Heart right ventricle (tissue), 16 donors: ENCODE measurements at regions not wholly inside any gene's neighbourhood (a gene's known extent, or its start where the extent isn't known, plus 50 kb on each side); places are given as distances from the start of the nearest gene placed in this dataset.

ENCODE experiments used
- ATAC-seq, 8 donors: fragments of 200-7000 bp; cut with Tn5 transposase; one replicate each; pipeline ENCODE4 v1.9.1; 2020; ENCODE audit warnings: mild to moderate bottlenecking in 8 of 8, moderate library complexity in 8 of 8, moderate number of reproducible peaks in 1 of 8
- DNase-seq, 2 donors: peaks; one replicate each; pipeline ENCODE4 v3.0.0-alpha.2; 2020
- H3K27ac ChIP-seq, 10 donors: fragments of 200-600 bp; sonication (generic) in 2 of 10; one replicate each; pipeline versions ENCODE4 v1.5.0 to v1.8.0; 2020 to 2022; ENCODE audit warnings: mild to moderate bottlenecking in 3 of 10
- H3K27me3 ChIP-seq, 7 donors: fragments of 200-600 bp; one replicate each; pipeline ENCODE4 v1.8.0; 2021 to 2022; ENCODE audit warnings: mild to moderate bottlenecking in 2 of 7
- H3K36me3 ChIP-seq, 9 donors: fragments of 200-600 bp; sonication (generic) in 1 of 9; one replicate each; pipeline versions ENCODE4 v1.5.0 to v1.8.0; 2020 to 2022; ENCODE audit warnings: mild to moderate bottlenecking in 2 of 9
- H3K4me1 ChIP-seq, 9 donors: fragments of 200-600 bp; sonication (generic) in 1 of 9; one replicate each; pipeline versions ENCODE4 v1.5.0 to v1.8.0; 2020 to 2022; ENCODE audit warnings: mild to moderate bottlenecking in 4 of 9
- H3K4me3 ChIP-seq, 10 donors: fragments of 200-600 bp; sonication (generic) in 2 of 10; one replicate each; pipeline versions ENCODE4 v1.5.0 to v1.8.0; 2020 to 2022; ENCODE audit warnings: mild to moderate bottlenecking in 7 of 10, moderate library complexity in 2 of 10
- H3K9me3 ChIP-seq, 11 donors: fragments of 200-600 bp in 10 of 11; sonication (generic) in 2 of 11; one replicate each; pipeline versions ENCODE4 v1.5.0 to v1.8.0; 2013 to 2022; ENCODE audit warnings: mild to moderate bottlenecking in 2 of 11, control low read depth in 1 of 11, moderate library complexity in 1 of 11
- CTCF ChIP-seq, 9 donors: fragments of 200-600 bp; sonication (generic) in 2 of 9; IDR thresholded peaks; one replicate each; pipeline versions ENCODE4 v1.5.0 to v1.8.0; 2021 to 2022; ENCODE audit warnings: antibody characterized with exemption in 9 of 9, mild to moderate bottlenecking in 5 of 9, moderate library complexity in 1 of 9
- WGBS, 2 donors: extraction: QIAGEN DNeasy Blood & Tissue Kit; methylation state at CpG; one replicate each; pipeline ENCODE4 v1.1.7; 2013; ENCODE audit warnings: inconsistent platforms in 1 of 2; 5-methylcytosine and 5-hydroxymethylcytosine counted together
- intact Hi-C, 10 donors: fragments of 100-400 bp; cut with DNase I; formaldehyde crosslinking; loops; one replicate each; pipeline versions ENCODE4 v1.11.1 to v1.14.2; 2022
- donor health status: Arrhythmogenic right ventricular cardiomyopathy.
- donor health status: ischemic (EF 13 %, LVEDD 7.1; RV severe dilation, severe dysfunction).
- donor health status: healthy with polysubstance abuse.
- donor health status: DM: no; HTN: yes; CAD: no.
- donor health status: DM: no; HTN: no; CAD: no.
- donor health status: ischemic (EF 25% LVEDD 6.9; RV normal size, moderate dysfunction).
- donor health status: ischemic (EF 25% LVEDD 5.7; RV mildly dilated, moderate dysfunction).
- donor health status: healthy.
- donor health status: DM: yes; HTN: yes; CAD: no.
- donor health status: Ischemic cardiomyopathy.
- donor health status: ischemic (EF 35%, LVEDD 5.7; RV mildly dilated, moderate dysfunction).
- donor health status: nonischemic (EF 11% LVEDD 7.7; RV severe dilation, severe dysfunction).
- donor health status: DM: yes; HTN: yes; CAD: no.
- donor health status: PGD.
- donor health status: ischemic (EF 29% LVEDD 5.4; RV normal size, mild dysfunction).
- donor health status: nonischemic (EF 23%, LVEDD 6.1; RV moderate dilation, normal function).

DNA sequence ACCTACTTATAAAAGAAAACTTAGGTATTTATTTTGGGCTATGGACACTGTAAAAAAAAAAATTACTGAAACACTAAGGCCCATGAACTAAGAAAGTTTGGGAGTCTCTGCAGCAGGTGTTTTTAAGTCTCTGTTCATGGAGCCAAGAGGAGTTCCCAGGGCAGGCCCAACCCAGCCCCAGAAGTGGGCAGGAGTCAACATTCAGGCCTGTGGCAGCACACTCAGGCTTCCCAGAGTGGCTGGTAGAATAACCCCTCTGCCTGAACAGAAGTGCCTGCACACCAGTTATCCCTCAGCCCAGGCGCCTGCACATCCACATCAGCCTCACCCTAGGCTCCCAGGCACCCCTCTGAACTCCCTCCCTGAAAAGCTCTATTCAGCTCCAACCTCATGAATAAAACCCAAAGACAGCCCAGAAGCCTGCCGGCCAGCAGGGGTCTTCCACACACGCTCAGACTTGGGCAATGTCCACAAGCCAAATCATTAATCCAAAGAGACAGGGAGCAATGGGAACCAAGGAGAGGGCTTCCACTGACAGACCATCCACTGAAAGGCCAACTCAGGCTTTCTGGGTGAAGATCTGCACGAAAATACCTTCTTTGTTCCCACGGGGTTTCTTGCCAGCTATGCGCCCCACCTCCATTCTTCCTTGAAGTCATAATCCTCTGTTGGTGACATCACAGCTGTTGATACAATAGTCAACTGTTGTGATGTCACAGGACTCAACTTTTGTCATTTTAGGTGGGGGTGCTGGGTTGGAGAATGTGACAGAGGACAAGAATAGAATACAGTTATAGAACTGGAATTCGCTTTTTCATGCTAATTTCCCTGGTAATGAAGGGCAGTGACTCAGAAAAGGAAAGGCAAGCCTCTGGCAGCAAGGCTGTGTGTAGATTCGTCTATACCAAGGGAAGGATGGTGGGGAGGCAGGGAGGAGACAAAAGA lies 83.7 kb downstream of the RPL27A start:
- H3K4me3 ChIP-seq = no peak overlapping the region
- H3K9me3 ChIP-seq = no peaks in the 10 kb centered on the region
- TF ChIP-seq CTCF (IDR thresholded peaks at IDR 0.05) = no peak
- 81 to 82% methylated on average over 8 of the region's 8 CpGs for WGBS, 2 donors
- ATAC-seq (no peak), DNase-seq (no peak)
- intact Hi-C loops = loop anchor here in 3 of 10 donors (5.0 kb wide), 3 partner anchors 36 to 49 kb away; no protein-coding TSS in a partner anchor
- H3K27me3 ChIP-seq = no peaks in the 10 kb centered on the region
- peaks cover 19 to 97% (median 67%) of the 10 kb centered on the region in 9 donors for H3K4me1 ChIP-seq
- peak overlapping the region in 9 of 10 donors; percentile 17 to 83 (median 70) for H3K27ac ChIP-seq
- peaks cover 0 to 10% (median 0%) of the 10 kb centered on the region in 9 donors for H3K36me3 ChIP-seq

DNA sequence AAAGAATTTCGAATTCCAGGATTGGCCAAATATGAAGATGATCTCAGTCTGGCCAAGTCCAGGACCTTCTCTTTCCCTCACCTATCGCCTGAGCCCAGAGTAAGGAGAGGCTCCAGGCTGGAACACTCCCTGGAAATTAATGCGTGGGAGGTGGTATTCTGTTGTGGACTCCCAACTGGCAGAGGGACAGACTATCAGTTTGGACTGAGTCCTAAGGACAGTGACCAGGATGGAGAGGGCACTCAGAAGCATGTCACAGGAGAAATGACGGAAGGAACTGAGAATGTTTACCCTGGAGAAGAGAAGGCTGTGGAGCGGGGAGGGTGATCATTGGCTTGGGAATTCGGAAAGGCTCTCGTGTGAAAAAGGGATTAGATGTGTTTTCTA lies 84.4 kb downstream of the RPL27A start:
- ATAC-seq = peak in 4 of 8 donors; percentile 13 to 22 (median 14)

GRCh38 chr11:8767466-8768142 lies 85.0 kb downstream of the RPL27A start:
- DNase-seq (no peak), ATAC-seq (no peak)
- Histone ChIP-seq H3K4me1 (peaks cover 16 to 94% (median 55%) of the 10 kb centered on the region in 9 donors), H3K4me3 (no peak overlapping the region), H3K27ac (peak overlapping the region; percentile 17 to 83 (median 70)), H3K27me3 (no peaks in the 10 kb centered on the region), H3K9me3 (no peaks in the 10 kb centered on the region), H3K36me3 (peaks cover 0 to 13% (median 0%) of the 10 kb centered on the region in 9 donors)
- intact Hi-C loops = loop anchor here in 3 of 10 donors (5.0 kb wide), 3 partner anchors 35 to 50 kb away; no protein-coding TSS in a partner anchor
- 53 to 61% methylated on average over 9 of the region's 9 CpGs for WGBS, 2 donors
- TF ChIP-seq CTCF (IDR thresholded peaks at IDR 0.05) = no peak

More for the DNA sequence above, 84.4 kb downstream of the RPL27A start:
- Histone ChIP-seq H3K4me1 (peaks cover 16 to 95% (median 60%) of the 10 kb centered on the region in 9 donors), H3K27ac (peak overlapping the region in 9 of 10 donors; percentile 17 to 83 (median 70)), H3K4me3 (no peak overlapping the region), H3K9me3 (no peaks in the 10 kb centered on the region), H3K36me3 (peaks cover 0 to 13% (median 0%) of the 10 kb centered on the region in 9 donors), H3K27me3 (no peaks in the 10 kb centered on the region)
- no peak for DNase-seq
- WGBS, 2 donors = 51 to 53% methylated on average over 7 of the region's 7 CpGs
- no peak for TF ChIP-seq CTCF (IDR thresholded peaks at IDR 0.05)
- intact Hi-C loops = loop anchor here in 3 of 10 donors (5.0 kb wide), 3 partner anchors 35 to 50 kb away; no protein-coding TSS in a partner anchor
